Activated CD4-positive, alpha-beta T cell treated with anti-CD3 and anti-CD28 coated beads, Interleukin-2, Interleukin-4, amounts not matched to agents 100 ng/mL and 50 ng/mL, durations not matched to agents 16 hours and 8 hours (primary cell): ENCODE measurements at regions not wholly inside any gene's neighbourhood (a gene's known extent, or its start where the extent isn't known, plus 50 kb on each side); places are given as distances from the start of the nearest gene placed in this dataset.
"Not testable (repeated sequence)": the region's sequence is repeated elsewhere in the genome, so short reads cannot be mapped to it uniquely, and the experiment has no call there.

Experiments used
- DNase-seq: peaks from one replicate; pipeline ENCODE4 v3.0.0-alpha.2; 2020; ENCODE audit warnings: low spot score

- DNase-seq, result not testable (repeated sequence)
Measured at GRCh38 chr6:85838351-85839119, 195.8 kb upstream of the SYNCRIP start.

- no peak for DNase-seq
Measured at GRCh38 chr6:85828973-85829372, 186.3 kb upstream of the SYNCRIP start.

GRCh38 chr6:85826997-85827396 lies 184.3 kb upstream of the SYNCRIP start:
- DNase-seq, result no peak

GRCh38 chr6:85824329-85824728 lies 181.6 kb upstream of the SYNCRIP start:
- no peak for DNase-seq

GRCh38 chr6:85810558-85810957 lies 167.9 kb upstream of the SYNCRIP start:
- DNase-seq, result no peak

GRCh38 chr6:85803721-85804120 lies 161.0 kb upstream of the SYNCRIP start:
- no peak for DNase-seq

- no peak for DNase-seq
Measured at GRCh38 chr6:85802162-85802561, 159.5 kb upstream of the SYNCRIP start.

- no peak for DNase-seq
Measured at GRCh38 chr6:85798931-85799652, 156.4 kb upstream of the SYNCRIP start.

GRCh38 chr6:85797993-85798392 lies 155.3 kb upstream of the SYNCRIP start:
- no peak for DNase-seq

GRCh38 chr6:85795945-85796344 lies 153.3 kb upstream of the SYNCRIP start:
- no peak for DNase-seq

- no peak for DNase-seq
Measured at GRCh38 chr6:85792254-85792653, 149.6 kb upstream of the SYNCRIP start.

- DNase-seq, result no peak
Measured at GRCh38 chr6:85775883-85776282, 133.2 kb upstream of the SYNCRIP start.

GRCh38 chr6:85772641-85773040 lies 130.0 kb upstream of the SYNCRIP start:
- no peak for DNase-seq

- no peak for DNase-seq
Measured at GRCh38 chr6:85771925-85772430, 129.3 kb upstream of the SYNCRIP start.

- DNase-seq, result no peak
Measured at GRCh38 chr6:85771455-85771854, 128.8 kb upstream of the SYNCRIP start.

- no peak for DNase-seq
Measured at GRCh38 chr6:85764844-85765243, 122.2 kb upstream of the SYNCRIP start.

GRCh38 chr6:85756982-85757381 lies 114.3 kb upstream of the SYNCRIP start:
- DNase-seq, result no peak

GRCh38 chr6:85754894-85755293 lies 112.2 kb upstream of the SYNCRIP start:
- DNase-seq, result no peak

- DNase-seq, result no peak
Measured at GRCh38 chr6:85752602-85753001, 109.9 kb upstream of the SYNCRIP start.

- no peak for DNase-seq
Measured at GRCh38 chr6:85751374-85752055, 108.8 kb upstream of the SYNCRIP start.

GRCh38 chr6:85750146-85750545 lies 107.5 kb upstream of the SYNCRIP start:
- DNase-seq, result not testable (repeated sequence)

- DNase-seq, result no peak
Measured at GRCh38 chr6:85749236-85749635, 106.5 kb upstream of the SYNCRIP start.

GRCh38 chr6:85747666-85748065 lies 105.0 kb upstream of the SYNCRIP start:
- DNase-seq, result no peak
